Lower lobe of right lung (tissue), 2 donors: ENCODE measurements at regions not wholly inside any gene's neighbourhood (a gene's known extent, or its start where the extent isn't known, plus 50 kb on each side); places are given as distances from the start of the nearest gene placed in this dataset.
A peak's percentile ranks its signal among the peaks of the same experiment; 100 is the strongest.

Experiments
- ATAC-seq, 2 donors: fragments of 200-7000 bp; cut with Tn5 transposase; one replicate each; pipeline ENCODE4 v1.9.1; 2020 to 2022; ENCODE audit warnings: mild to moderate bottlenecking in 2 of 2, moderate library complexity in 2 of 2
- DNase-seq: peaks from one replicate; pipeline ENCODE4 v3.0.0-alpha.2; 2020
- H3K27ac ChIP-seq: fragments of 200-600 bp; one replicate; pipeline ENCODE4 v1.8.0; 2022
- H3K27me3 ChIP-seq: fragments of 200-600 bp; one replicate; pipeline ENCODE4 v1.8.0; 2022; ENCODE audit warnings: low read depth
- H3K36me3 ChIP-seq: fragments of 200-600 bp; one replicate; pipeline ENCODE4 v1.8.0; 2022; ENCODE audit warnings: mild to moderate bottlenecking
- H3K4me1 ChIP-seq: fragments of 200-600 bp; one replicate; pipeline ENCODE4 v1.8.0; 2022
- H3K4me3 ChIP-seq: fragments of 200-600 bp; one replicate; pipeline ENCODE4 v1.8.0; 2022; ENCODE audit warnings: mild to moderate bottlenecking
- H3K9me3 ChIP-seq: fragments of 200-600 bp; one replicate; pipeline ENCODE4 v1.8.0; 2022
- intact Hi-C: fragments of 100-400 bp; cut with DNase I; formaldehyde crosslinking; loops from one replicate; pipeline ENCODE4 v1.11.0; 2022
- TF ChIP-seq, protein P1 (sequence below): fragments of 200-600 bp; IDR thresholded peaks from one replicate; pipeline ENCODE4 v1.8.0; 2022; ENCODE audit warnings: antibody characterized with exemption, mild to moderate bottlenecking
- donor health status: DM: no; HTN: yes; CAD: no; lungs with severe emphysema.

- H3K4me1 ChIP-seq = peaks cover 13% of the 10 kb centered on the region
- peak overlapping the region; percentile 97 for H3K27ac ChIP-seq
- peak overlapping the region; percentile 62 for H3K4me3 ChIP-seq
- no peaks in the 10 kb centered on the region for H3K9me3 ChIP-seq
- DNase-seq (peak; percentile 95), ATAC-seq (peak; percentile 81)
- intact Hi-C loops = no loop called here
- TF ChIP-seq, protein P1, sequence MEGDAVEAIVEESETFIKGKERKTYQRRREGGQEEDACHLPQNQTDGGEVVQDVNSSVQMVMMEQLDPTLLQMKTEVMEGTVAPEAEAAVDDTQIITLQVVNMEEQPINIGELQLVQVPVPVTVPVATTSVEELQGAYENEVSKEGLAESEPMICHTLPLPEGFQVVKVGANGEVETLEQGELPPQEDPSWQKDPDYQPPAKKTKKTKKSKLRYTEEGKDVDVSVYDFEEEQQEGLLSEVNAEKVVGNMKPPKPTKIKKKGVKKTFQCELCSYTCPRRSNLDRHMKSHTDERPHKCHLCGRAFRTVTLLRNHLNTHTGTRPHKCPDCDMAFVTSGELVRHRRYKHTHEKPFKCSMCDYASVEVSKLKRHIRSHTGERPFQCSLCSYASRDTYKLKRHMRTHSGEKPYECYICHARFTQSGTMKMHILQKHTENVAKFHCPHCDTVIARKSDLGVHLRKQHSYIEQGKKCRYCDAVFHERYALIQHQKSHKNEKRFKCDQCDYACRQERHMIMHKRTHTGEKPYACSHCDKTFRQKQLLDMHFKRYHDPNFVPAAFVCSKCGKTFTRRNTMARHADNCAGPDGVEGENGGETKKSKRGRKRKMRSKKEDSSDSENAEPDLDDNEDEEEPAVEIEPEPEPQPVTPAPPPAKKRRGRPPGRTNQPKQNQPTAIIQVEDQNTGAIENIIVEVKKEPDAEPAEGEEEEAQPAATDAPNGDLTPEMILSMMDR = no peak
- no peaks in the 10 kb centered on the region for H3K36me3 ChIP-seq
- H3K27me3 ChIP-seq = peaks cover 48% of the 10 kb centered on the region
These were observed 108.2 kb downstream of the HFE start for GRCh38 chr6:26195376-26195923.

GRCh38 chr6:26195924-26196845, 109.0 kb downstream of the HFE start:
- peaks cover 46% of the 10 kb centered on the region for H3K27me3 ChIP-seq
- H3K27ac ChIP-seq = peak overlapping the region; percentile 97
- TF ChIP-seq, protein P1 = no peak
- H3K36me3 ChIP-seq = no peaks in the 10 kb centered on the region
- H3K9me3 ChIP-seq = no peaks in the 10 kb centered on the region
- DNase-seq (no peak), ATAC-seq (no peak)
- peak overlapping the region; percentile 62 for H3K4me3 ChIP-seq
- H3K4me1 ChIP-seq = peaks cover 13% of the 10 kb centered on the region
- intact Hi-C loops = no loop called here

- Histone ChIP-seq H3K9me3 (no peaks in the 10 kb centered on the region), H3K27ac (peak overlapping the region; percentile 97), H3K36me3 (no peaks in the 10 kb centered on the region), H3K27me3 (peaks cover 50% of the 10 kb centered on the region), H3K4me3 (peak overlapping the region; percentile 62), H3K4me1 (peaks cover 13% of the 10 kb centered on the region)
- ATAC-seq = peak; percentile 80 to 81
- intact Hi-C loops = no loop called here
- TF ChIP-seq, protein P1 = no peak
- DNase-seq = peak; percentile 77
These were observed 109.8 kb downstream of the HFE start for GRCh38 chr6:26196846-26197635.

GRCh38 chr6:26197636-26197932, 110.4 kb downstream of the HFE start:
- Histone ChIP-seq H3K9me3 (no peaks in the 10 kb centered on the region), H3K36me3 (no peaks in the 10 kb centered on the region), H3K27ac (peak overlapping the region; percentile 97), H3K4me1 (peaks cover 13% of the 10 kb centered on the region), H3K27me3 (peaks cover 55% of the 10 kb centered on the region), H3K4me3 (peak overlapping the region; percentile 62)
- ATAC-seq (no peak), DNase-seq (no peak)
- TF ChIP-seq, protein P1 = no peak
- intact Hi-C loops = no loop called here

- Histone ChIP-seq H3K27ac (peak overlapping the region; percentile 97), H3K4me3 (peak overlapping the region; percentile 62), H3K27me3 (peaks cover 60% of the 10 kb centered on the region), H3K9me3 (no peaks in the 10 kb centered on the region), H3K36me3 (no peaks in the 10 kb centered on the region), H3K4me1 (peaks cover 13% of the 10 kb centered on the region)
- no peak for ATAC-seq
- DNase-seq = no peak
- intact Hi-C loops = no loop called here
- TF ChIP-seq, protein P1 = no peak
These were observed 110.9 kb downstream of the HFE start for GRCh38 chr6:26197933-26198721.
